ENCODE measurements at regions not wholly inside any gene's neighbourhood (a gene's known extent, or its start where the extent isn't known, plus 50 kb on each side); places are given as distances from the start of the nearest gene placed in this dataset.

DNA sequence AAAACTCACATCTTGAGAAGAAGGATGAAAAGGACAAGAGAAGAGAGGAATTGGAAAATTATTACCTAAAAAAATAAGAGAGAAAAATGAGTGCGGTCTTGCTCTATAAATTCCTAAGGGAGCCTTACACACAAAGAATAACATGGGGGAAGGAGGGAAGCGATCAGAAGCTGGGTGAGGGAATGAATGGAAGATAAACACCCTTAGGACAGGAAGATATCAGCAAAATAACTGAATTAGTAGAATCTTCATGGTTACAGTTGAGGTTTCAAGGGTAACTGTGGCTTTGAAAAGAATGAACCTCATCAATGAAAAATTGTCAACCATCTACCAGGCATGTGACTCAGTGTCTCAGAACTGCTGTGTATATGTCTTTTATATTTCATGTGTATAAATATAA is 192.5 kb upstream of the FOXD3 start:
- TF ChIP-seq, protein P1, sequence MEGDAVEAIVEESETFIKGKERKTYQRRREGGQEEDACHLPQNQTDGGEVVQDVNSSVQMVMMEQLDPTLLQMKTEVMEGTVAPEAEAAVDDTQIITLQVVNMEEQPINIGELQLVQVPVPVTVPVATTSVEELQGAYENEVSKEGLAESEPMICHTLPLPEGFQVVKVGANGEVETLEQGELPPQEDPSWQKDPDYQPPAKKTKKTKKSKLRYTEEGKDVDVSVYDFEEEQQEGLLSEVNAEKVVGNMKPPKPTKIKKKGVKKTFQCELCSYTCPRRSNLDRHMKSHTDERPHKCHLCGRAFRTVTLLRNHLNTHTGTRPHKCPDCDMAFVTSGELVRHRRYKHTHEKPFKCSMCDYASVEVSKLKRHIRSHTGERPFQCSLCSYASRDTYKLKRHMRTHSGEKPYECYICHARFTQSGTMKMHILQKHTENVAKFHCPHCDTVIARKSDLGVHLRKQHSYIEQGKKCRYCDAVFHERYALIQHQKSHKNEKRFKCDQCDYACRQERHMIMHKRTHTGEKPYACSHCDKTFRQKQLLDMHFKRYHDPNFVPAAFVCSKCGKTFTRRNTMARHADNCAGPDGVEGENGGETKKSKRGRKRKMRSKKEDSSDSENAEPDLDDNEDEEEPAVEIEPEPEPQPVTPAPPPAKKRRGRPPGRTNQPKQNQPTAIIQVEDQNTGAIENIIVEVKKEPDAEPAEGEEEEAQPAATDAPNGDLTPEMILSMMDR (conservative IDR thresholded peaks at IDR 0.05; ENCODE audit: low read depth, low read length) = no peak
- TF ChIP-seq EZH2 (IDR thresholded peaks at IDR 0.05; ENCODE audit: borderline replicate concordance, low read depth, low read length, poor library complexity, severe bottlenecking) = no peak

All from A673 (cell line).